ENCODE measurements at regions not wholly inside any gene's neighbourhood (a gene's known extent, or its start where the extent isn't known, plus 50 kb on each side); places are given as distances from the start of the nearest gene placed in this dataset.

GRCh38 chr7:32379510-32380112, 110.6 kb downstream of the LSM5 start:
- Mint-ChIP-seq H3K27me3 (peaks cover 55% of the 10 kb centered on the region), H3K9me3 (no peaks in the 10 kb centered on the region), H3K4me1 (ENCODE audit: unreplicated experiment) (no peaks in the 10 kb centered on the region), H3K4me3 (no peak overlapping the region), H3K27ac (no peak overlapping the region), H3K36me3 (no peaks in the 10 kb centered on the region)
- TF ChIP-seq CTCF (conservative IDR thresholded peaks at IDR 0.05), result no peak
- no peak for DNase-seq (ENCODE audit: extremely low spot score, unreplicated experiment)

GRCh38 chr7:32378988-32379387, 111.2 kb downstream of the LSM5 start:
- H3K27ac Mint-ChIP-seq, result no peak overlapping the region
- H3K4me1 Mint-ChIP-seq (ENCODE audit: unreplicated experiment), result no peaks in the 10 kb centered on the region
- H3K27me3 Mint-ChIP-seq, result peaks cover 53% of the 10 kb centered on the region
- no peaks in the 10 kb centered on the region for H3K9me3 Mint-ChIP-seq
- DNase-seq (ENCODE audit: extremely low spot score, unreplicated experiment), result no peak
- no peaks in the 10 kb centered on the region for H3K36me3 Mint-ChIP-seq
- no peak overlapping the region for H3K4me3 Mint-ChIP-seq
- no peak for TF ChIP-seq CTCF (conservative IDR thresholded peaks at IDR 0.05)

- Mint-ChIP-seq H3K4me1 (ENCODE audit: unreplicated experiment) (no peaks in the 10 kb centered on the region), H3K9me3 (no peaks in the 10 kb centered on the region), H3K27ac (no peak overlapping the region), H3K36me3 (no peaks in the 10 kb centered on the region), H3K27me3 (peaks cover 38% of the 10 kb centered on the region), H3K4me3 (no peak overlapping the region)
- no peak for DNase-seq (ENCODE audit: extremely low spot score, unreplicated experiment)
- no peak for TF ChIP-seq CTCF (conservative IDR thresholded peaks at IDR 0.05)
These were observed 125.6 kb downstream of the LSM5 start for GRCh38 chr7:32364581-32364980.

GRCh38 chr7:32360127-32360526, 130.1 kb downstream of the LSM5 start:
- no peaks in the 10 kb centered on the region for H3K9me3 Mint-ChIP-seq
- no peak for TF ChIP-seq CTCF (conservative IDR thresholded peaks at IDR 0.05)

GRCh38 chr7:32357535-32358277, 132.5 kb downstream of the LSM5 start:
- peak; percentile 48 for TF ChIP-seq CTCF (conservative IDR thresholded peaks at IDR 0.05)
- no peak for DNase-seq (ENCODE audit: extremely low spot score, unreplicated experiment)
- Mint-ChIP-seq H3K4me1 (ENCODE audit: unreplicated experiment) (no peaks in the 10 kb centered on the region), H3K4me3 (no peak overlapping the region), H3K36me3 (no peaks in the 10 kb centered on the region), H3K9me3 (no peaks in the 10 kb centered on the region), H3K27ac (no peak overlapping the region), H3K27me3 (peaks cover 30% of the 10 kb centered on the region)

More at GRCh38 chr7:32360127-32360526, 130.1 kb downstream of the LSM5 start:
- Mint-ChIP-seq H3K27me3 (peaks cover 37% of the 10 kb centered on the region), H3K4me3 (no peak overlapping the region), H3K4me1 (ENCODE audit: unreplicated experiment) (no peaks in the 10 kb centered on the region), H3K36me3 (no peaks in the 10 kb centered on the region), H3K27ac (no peak overlapping the region)
- DNase-seq (ENCODE audit: extremely low spot score, unreplicated experiment), result no peak
